GM23338 (cell line): ENCODE measurements at regions not wholly inside any gene's neighbourhood (a gene's known extent, or its start where the extent isn't known, plus 50 kb on each side); places are given as distances from the start of the nearest gene placed in this dataset.
"Not testable (repeated sequence)": the region's sequence is repeated elsewhere in the genome, so short reads cannot be mapped to it uniquely, and the experiment has no call there.

ENCODE experiments used
- ATAC-seq: fragments of 200-7000 bp; cut with Tn5 transposase; 3 replicates; pipeline ENCODE4 v1.9.1; 2020
- DNase-seq: peaks from one replicate; pipeline ENCODE4 v3.0.0-alpha.2; 2015; ENCODE audit warnings: low spot score
- H2AFZ ChIP-seq: fragments of 200-600 bp; sonication (generic); 2 replicates; pipeline ENCODE4 v1.8.0; 2016; ENCODE audit warnings: antibody characterized with exemption, mild to moderate bottlenecking, moderate library complexity
- H3F3A ChIP-seq: fragments of 200-600 bp; sonication (generic); replicated peaks from 2 replicates; pipeline ENCODE4 v1.8.0; 2017; ENCODE audit warnings: antibody characterized with exemption, mixed run types, low read depth
- H3K27ac ChIP-seq: fragments of 200-600 bp; sonication (generic); 2 replicates; pipeline ENCODE4 v1.6.1; 2016; ENCODE audit warnings: low read depth
- H3K27me3 ChIP-seq: fragments of 200-600 bp; sonication (generic); 2 replicates; pipeline ENCODE4 v1.8.0; 2016; ENCODE audit warnings: mild to moderate bottlenecking, mixed run types, moderate library complexity; ENCODE audit not compliant: insufficient read depth
- H3K36me3 ChIP-seq: fragments of 200-600 bp; sonication (generic); 2 replicates; pipeline ENCODE4 v1.8.0; 2016; ENCODE audit warnings: mild to moderate bottlenecking; ENCODE audit not compliant: insufficient read depth
- H3K4me1 ChIP-seq: fragments of 200-600 bp; sonication (generic); 2 replicates; pipeline ENCODE4 v1.8.0; 2016; ENCODE audit warnings: mild to moderate bottlenecking, moderate library complexity; ENCODE audit not compliant: insufficient read depth
- H3K4me2 ChIP-seq: fragments of 200-600 bp; sonication (generic); 2 replicates; pipeline ENCODE4 v1.7.1; 2017; ENCODE audit warnings: mixed run types
- H3K4me3 ChIP-seq: fragments of 200-600 bp; sonication (generic); 2 replicates; pipeline ENCODE4 v1.6.1; 2016; ENCODE audit warnings: mixed run types
- H3K79me2 ChIP-seq: fragments of 200-600 bp; sonication (generic); replicated peaks from 2 replicates; pipeline ENCODE4 v1.8.0; 2017; ENCODE audit warnings: mild to moderate bottlenecking; ENCODE audit not compliant: insufficient read depth
- H3K9me2 ChIP-seq: fragments of 200-600 bp; sonication (generic); 2 replicates; pipeline ENCODE4 v1.8.0; 2017; ENCODE audit not compliant: insufficient read depth
- H4K20me1 ChIP-seq: fragments of 200-600 bp; sonication (generic); replicated peaks from 2 replicates; pipeline ENCODE4 v1.8.0; 2017; ENCODE audit warnings: mild to moderate bottlenecking; ENCODE audit not compliant: insufficient read depth
- H3K27ac Mint-ChIP-seq: 2 replicates; pipeline ENCODE4 v1.8.0; 2020; ENCODE audit warnings: inconsistent platforms, mild to moderate bottlenecking, moderate library complexity, mixed read lengths
- H3K27me3 Mint-ChIP-seq: 3 replicates; pipeline ENCODE4 v1.8.0; 2022; ENCODE audit warnings: low read depth, mild to moderate bottlenecking, moderate library complexity, mixed read lengths, inconsistent platforms; ENCODE audit not compliant: insufficient read depth, poor library complexity
- H3K36me3 Mint-ChIP-seq: 3 replicates; pipeline ENCODE4 v1.8.0; 2021; ENCODE audit warnings: low read depth, mild to moderate bottlenecking, inconsistent platforms, moderate library complexity, mixed read lengths
- H3K4me1 Mint-ChIP-seq: 3 replicates; pipeline ENCODE4 v1.8.0; 2020; ENCODE audit warnings: mild to moderate bottlenecking, inconsistent platforms, mixed read lengths
- H3K4me3 Mint-ChIP-seq: 3 replicates; pipeline ENCODE4 v1.8.0; 2021; ENCODE audit warnings: moderate library complexity, mild to moderate bottlenecking, inconsistent platforms, mixed read lengths
- H3K9me3 Mint-ChIP-seq: 3 replicates; pipeline ENCODE4 v1.8.0; 2020; ENCODE audit warnings: moderate library complexity, mild to moderate bottlenecking, inconsistent platforms, mixed read lengths
- CTCF ChIP-seq, 2 experiments: fragments of 200-600 bp in 1 of 2; sonication (generic) in 1 of 2; conservative IDR thresholded peaks; 2 replicates each; pipeline versions ENCODE4 v1.5.1 to v1.6.1; 2016 to 2017; ENCODE audit warnings: antibody characterized with exemption in 2 of 2, low read depth in 2 of 2, mild to moderate bottlenecking in 2 of 2, moderate library complexity in 1 of 2
- EZH2 ChIP-seq: fragments of 200-600 bp; sonication (generic); IDR thresholded peaks from one replicate; pipeline ENCODE4 v1.8.0; 2017; ENCODE audit warnings: antibody characterized with exemption, mild to moderate bottlenecking, low read depth; ENCODE audit not compliant: unreplicated experiment
- EZH2phosphoT487 ChIP-seq: fragments of 200-600 bp; sonication (generic); IDR thresholded peaks from one replicate; pipeline ENCODE4 v1.8.1; 2018; ENCODE audit warnings: antibody characterized with exemption; ENCODE audit not compliant: unreplicated experiment
- NANOG ChIP-seq: IDR thresholded peaks from 2 replicates; pipeline ENCODE4 v1.6.1; 2016; ENCODE audit warnings: antibody characterized with exemption, borderline replicate concordance
- POLR2AphosphoS5 ChIP-seq: IDR thresholded peaks from 2 replicates; pipeline ENCODE4 v1.6.1; 2016; ENCODE audit warnings: antibody characterized with exemption, low read depth
- STAT1 ChIP-seq: IDR thresholded peaks from one replicate; pipeline ENCODE4 v1.6.1; 2016; ENCODE audit warnings: antibody characterized with exemption; ENCODE audit not compliant: unreplicated experiment
- ZNF114 ChIP-seq: fragments of 250-450 bp; sonication (Bioruptor Pico); IDR thresholded peaks from 2 replicates; pipeline ENCODE4 v1.5.0; 2020; ENCODE audit warnings: mild to moderate bottlenecking, moderate library complexity
- ZNF331 ChIP-seq: fragments of 250-450 bp; sonication (Bioruptor Pico); IDR thresholded peaks from 2 replicates; pipeline ENCODE4 v1.5.0; 2020; ENCODE audit warnings: low read depth, mild to moderate bottlenecking, moderate library complexity
- ZNF462 ChIP-seq: fragments of 250-450 bp; sonication (Bioruptor Pico); IDR thresholded peaks from 2 replicates; pipeline ENCODE4 v1.5.0; 2020; ENCODE audit warnings: mild to moderate bottlenecking, moderate library complexity
- TF ChIP-seq, protein P1 (sequence below): IDR thresholded peaks from 2 replicates; pipeline ENCODE4 v1.6.1; 2016; ENCODE audit warnings: antibody characterized with exemption

- TF ChIP-seq, protein P1, sequence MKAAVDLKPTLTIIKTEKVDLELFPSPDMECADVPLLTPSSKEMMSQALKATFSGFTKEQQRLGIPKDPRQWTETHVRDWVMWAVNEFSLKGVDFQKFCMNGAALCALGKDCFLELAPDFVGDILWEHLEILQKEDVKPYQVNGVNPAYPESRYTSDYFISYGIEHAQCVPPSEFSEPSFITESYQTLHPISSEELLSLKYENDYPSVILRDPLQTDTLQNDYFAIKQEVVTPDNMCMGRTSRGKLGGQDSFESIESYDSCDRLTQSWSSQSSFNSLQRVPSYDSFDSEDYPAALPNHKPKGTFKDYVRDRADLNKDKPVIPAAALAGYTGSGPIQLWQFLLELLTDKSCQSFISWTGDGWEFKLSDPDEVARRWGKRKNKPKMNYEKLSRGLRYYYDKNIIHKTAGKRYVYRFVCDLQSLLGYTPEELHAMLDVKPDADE: no peak
- TF ChIP-seq NANOG (no peak), ZNF331 (CRISPR knock-in tag) (no peak), POLR2AphosphoS5 (no peak), EZH2 (no peak), ZNF114 (CRISPR knock-in tag) (no peak)
These were observed 139.2 kb upstream of the NRP1 start (continued) for GRCh38 chr10:33473688-33474087.

DNA sequence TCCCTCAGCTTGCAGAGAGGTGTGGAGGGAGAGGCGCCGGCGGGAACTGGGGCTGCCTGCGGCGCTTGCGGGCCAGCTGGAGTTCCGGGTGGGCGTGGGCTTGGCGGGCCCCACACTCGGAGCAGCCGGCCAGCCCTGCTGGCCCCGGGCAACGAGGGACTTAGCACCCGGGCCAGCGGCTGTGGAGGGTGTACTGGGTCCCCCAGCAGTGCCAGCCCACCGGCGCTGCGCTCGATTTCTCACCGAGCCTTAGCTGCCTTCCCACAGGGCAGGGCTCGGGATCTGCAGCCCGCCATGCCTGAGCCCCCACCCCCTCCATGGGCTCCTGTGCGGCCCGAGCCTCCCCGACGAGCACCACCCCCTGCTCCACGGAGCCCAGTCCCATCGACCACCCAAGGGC lies 133.5 kb upstream of the NRP1 start:
- not testable (repeated sequence) for H3K27me3 Mint-ChIP-seq, H2AFZ ChIP-seq, ATAC-seq, H3K79me2 ChIP-seq, H4K20me1 ChIP-seq, H3K4me1 ChIP-seq, H3K27me3 ChIP-seq, H3K4me3 Mint-ChIP-seq, H3K9me2 ChIP-seq, H3K4me1 Mint-ChIP-seq, H3K4me3 ChIP-seq, H3K27ac Mint-ChIP-seq, DNase-seq, H3K9me3 Mint-ChIP-seq, H3F3A ChIP-seq, H3K36me3 ChIP-seq, H3K36me3 Mint-ChIP-seq, H3K27ac ChIP-seq, H3K4me2 ChIP-seq

GRCh38 chr10:33465747-33466146 lies 131.3 kb upstream of the NRP1 start:
- Histone ChIP-seq H3K27me3 (no peaks in the 10 kb centered on the region), H3K36me3 (no peaks in the 10 kb centered on the region), H3K9me2 (no peaks in the 10 kb centered on the region), H3K4me1 (no peaks in the 10 kb centered on the region), H3K4me3 (no peak overlapping the region), H3K27ac (no peak overlapping the region), H3K4me2 (no peak overlapping the region), H3F3A (no peaks in the 10 kb centered on the region), H2AFZ (no peak overlapping the region), H3K79me2 (no peaks in the 10 kb centered on the region), H4K20me1 (no peaks in the 10 kb centered on the region)
- peaks cover 4% of the 10 kb centered on the region for H3K27me3 Mint-ChIP-seq
- DNase-seq (no peak), ATAC-seq (no peak)
- H3K9me3 Mint-ChIP-seq: peaks cover 4% of the 10 kb centered on the region
- no peak overlapping the region for H3K4me3 Mint-ChIP-seq
- no peaks in the 10 kb centered on the region for H3K4me1 Mint-ChIP-seq
- no peak overlapping the region for H3K27ac Mint-ChIP-seq
- peaks cover 6% of the 10 kb centered on the region; the same call in 2 of the 3 replicates for H3K36me3 Mint-ChIP-seq
- TF ChIP-seq CTCF (conservative IDR thresholded peaks at IDR 0.05; ENCODE audit: low read depth in 2 of 2) (no peak), ZNF462 (CRISPR knock-in tag) (no peak), ZNF114 (CRISPR knock-in tag) (no peak), NANOG (no peak), ZNF331 (CRISPR knock-in tag) (no peak), STAT1 (no peak), POLR2AphosphoS5 (no peak), EZH2phosphoT487 (no peak), EZH2 (no peak)
